ENCODE measurements at regions not wholly inside any gene's neighbourhood (a gene's known extent, or its start where the extent isn't known, plus 50 kb on each side); places are given as distances from the start of the nearest gene placed in this dataset.

GRCh38 chr10:91691981-91692380 lies 59.1 kb upstream of the PPP1R3C start:
- TF ChIP-seq CTCF (IDR thresholded peaks at IDR 0.05 in 4 of 5, conservative IDR thresholded peaks at IDR 0.05 in 1 of 5) (no peak), POLR2A (IDR thresholded peaks at IDR 0.05) (no peak)
